HG02973 (cell line): ENCODE measurements at regions not wholly inside any gene's neighbourhood (a gene's known extent, or its start where the extent isn't known, plus 50 kb on each side); places are given as distances from the start of the nearest gene placed in this dataset.

Source experiments
- ATAC-seq: cut with Tn5 transposase; IDR thresholded peaks from one replicate; pipeline ENCODE4 v1.9.1; 2021; ENCODE audit warnings: moderate library complexity; ENCODE audit not compliant: unreplicated experiment

DNA sequence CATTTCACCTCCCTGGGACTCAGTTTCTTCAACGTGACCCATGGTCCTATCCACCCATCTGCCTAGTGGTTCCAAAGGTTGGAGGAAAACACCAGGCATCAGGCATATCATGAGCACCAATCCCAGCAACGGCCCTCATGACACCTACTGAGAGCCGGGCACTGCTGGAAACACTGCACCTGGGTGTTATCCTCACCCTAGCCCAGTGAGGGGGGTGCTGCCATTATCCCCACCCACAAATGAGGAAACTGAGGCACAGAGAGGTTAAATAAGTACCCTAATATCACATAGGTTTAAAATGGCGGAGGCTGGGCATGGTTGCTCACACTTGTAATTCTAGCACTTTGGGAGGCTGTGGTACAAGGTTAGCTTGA lies 206.9 kb downstream of the MATN1 start:
- no peak for ATAC-seq

DNA sequence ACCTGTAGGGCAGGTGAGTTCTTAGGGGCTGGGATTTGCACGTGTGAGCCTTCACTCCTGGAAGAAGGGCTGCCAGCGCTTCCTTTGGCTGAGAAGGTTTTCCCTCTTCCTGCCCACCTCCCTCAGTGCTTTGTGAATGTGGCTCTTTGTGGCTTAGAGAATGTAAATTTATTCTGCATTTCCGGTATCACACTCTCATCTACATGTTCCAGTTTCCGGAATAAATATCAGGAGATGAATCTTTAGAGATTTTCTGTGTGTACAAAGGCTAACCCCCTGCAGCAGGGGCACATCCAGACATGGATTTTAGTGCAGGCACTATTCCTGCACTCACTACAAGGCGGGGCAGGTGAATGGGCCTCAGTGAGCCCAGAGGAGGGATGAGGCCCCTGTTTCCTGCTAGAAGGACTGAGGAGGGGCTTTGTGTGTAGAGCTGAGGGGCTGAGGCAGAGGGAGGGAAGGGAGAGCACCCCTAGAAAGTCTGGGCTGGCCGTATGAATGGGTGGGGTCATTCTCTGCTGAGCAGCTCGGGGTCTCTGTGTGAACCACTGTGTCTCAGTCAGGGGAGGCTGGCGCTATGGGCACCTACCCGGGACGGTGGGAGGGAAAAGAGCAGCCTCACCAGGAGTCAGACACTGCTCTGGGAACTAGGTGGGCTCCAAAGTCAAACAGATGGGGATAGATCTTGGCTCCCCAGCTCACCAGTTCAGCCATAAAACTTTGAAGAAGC lies 207.5 kb downstream of the MATN1 start:
- no peak for ATAC-seq

DNA sequence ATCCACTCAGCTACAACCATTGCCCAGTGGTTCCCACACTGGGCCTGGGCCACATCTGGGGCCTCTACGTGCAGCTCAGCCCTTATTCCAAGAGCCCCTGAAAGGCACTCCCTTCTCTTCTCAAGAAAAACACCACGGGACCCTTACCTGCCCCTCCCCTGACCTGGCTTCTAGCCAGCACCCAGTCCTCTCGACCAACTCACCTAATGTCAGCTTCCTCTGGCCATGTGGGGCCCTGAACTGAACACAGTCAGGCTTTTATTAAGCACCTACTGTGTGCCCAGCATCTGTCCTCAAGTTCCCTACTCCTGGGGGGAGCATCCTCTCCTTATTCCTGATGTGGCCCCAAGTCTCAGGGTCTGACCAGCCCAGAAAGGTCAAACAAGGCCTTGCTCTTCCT lies 208.4 kb downstream of the MATN1 start:
- ATAC-seq: no peak

DNA sequence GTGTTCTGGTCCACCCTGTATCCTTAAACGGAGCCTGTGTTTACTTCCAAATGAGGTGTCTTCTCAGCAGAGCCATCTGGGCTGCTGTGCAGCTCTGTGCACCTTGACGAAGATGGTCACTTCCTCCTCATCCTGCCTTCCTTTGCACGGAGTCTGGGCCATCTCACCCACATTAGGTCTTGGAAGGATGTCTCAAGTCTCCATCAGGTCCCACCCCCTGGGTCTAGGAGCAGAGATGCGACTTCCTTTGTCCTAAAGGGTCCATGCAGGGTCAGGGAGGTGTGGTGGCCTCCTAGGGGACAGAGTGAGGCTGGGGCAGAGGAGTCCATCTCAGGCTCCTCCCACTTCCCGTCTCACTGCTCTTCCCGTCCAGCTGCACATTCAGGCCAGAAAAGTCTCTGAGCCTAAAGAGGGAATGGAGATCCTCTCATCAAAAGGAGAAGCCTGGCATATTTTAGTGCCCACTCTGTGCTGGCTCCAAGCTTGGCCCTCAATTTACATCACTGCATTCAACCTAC lies 209.2 kb downstream of the MATN1 start:
- ATAC-seq: no peak

DNA sequence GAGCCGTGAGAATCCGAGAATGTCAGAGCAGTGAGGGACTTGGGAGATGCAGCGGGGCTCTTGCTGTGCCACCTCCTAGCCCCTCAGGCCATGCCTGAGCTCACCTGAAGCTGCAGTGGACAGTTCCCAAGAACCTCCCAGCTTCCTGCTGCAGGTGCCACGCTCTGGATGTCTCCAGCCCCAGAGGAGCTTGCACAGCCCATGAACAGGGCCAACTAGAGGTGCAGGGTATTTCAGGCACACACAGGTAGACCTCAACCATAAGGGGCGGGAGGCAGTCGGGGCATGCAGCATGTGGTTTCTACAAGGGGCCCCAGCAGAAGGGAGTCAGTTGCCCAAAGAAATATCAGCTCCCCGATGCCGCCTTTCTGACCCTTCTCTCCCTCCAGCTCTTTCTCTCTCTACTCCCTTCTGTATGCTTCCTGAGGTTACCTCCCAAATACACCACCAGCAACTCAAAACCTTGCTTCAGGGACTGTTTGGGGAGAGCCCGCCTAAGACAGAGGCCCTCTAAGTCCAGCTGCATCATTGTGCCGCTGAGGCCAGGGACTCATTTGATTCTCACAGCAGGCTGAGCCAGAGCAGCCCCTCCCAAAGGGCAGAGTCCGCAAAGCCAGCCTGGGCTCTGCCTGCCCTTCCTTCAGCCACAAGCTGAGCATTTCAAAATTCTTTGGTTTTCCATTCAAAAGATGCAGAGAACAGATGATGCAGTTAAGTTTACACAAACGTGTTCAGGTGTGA lies 209.8 kb downstream of the MATN1 start:
- ATAC-seq: no peak

DNA sequence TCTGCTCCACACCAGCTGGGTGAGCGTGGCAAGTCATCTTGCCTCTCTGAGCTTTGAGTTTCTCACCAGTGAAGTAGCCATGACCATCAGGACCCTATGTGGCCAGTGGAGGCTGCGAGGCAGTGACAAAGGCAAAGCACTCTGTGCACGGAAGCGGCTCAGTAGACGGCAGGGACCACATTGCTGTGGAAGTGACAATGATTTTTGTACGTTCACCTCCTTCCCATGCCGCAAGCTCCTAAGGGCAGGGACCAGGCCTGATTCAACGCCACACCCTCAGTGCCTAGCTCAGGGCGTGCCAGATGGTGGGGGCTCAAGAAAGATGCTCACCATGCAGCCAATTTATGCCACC lies 210.5 kb downstream of the MATN1 start:
- no peak for ATAC-seq

DNA sequence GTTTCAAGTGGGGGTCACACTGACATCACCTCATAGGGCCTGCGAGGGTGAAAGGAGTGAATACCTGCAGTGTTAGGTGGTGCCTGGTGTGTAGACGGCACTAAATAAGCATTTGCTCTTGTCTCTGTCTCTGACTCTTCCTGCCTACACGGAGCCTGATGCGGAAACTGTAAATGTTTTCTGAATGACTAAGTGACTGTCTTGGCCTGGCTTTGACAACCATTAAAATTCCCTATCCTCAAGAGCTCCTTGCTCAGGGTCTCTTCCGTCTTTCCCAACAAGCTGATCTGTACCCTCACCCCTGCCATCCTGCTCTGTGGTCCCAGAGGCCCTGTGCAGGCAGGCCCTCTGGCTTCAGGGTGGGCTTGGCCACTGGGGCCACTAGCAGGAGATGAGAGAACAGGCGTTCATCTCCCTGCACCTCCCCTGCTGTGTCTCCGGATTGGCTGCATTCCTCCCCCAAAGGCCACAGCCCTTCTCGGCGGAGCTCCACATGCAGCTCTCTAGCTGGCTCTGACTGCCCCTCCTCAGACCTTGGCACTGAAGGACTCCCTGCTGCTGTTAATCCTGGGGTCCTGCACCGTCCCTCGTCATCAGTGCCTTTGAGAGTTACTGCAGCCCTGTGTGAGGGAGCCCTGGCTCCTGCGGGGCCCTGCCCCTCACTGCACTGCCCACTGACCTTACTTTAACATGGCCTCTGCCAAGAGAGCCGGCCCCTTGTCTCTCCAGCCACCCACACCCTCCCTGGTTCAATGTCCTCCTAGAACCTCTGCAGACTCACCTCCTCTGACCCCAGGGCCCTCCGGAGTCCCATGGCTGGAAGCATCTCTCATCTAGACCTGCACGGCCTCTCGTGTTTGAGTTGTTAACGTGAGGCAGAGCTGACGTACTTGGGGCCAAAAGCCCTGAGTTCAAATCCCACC lies 211.1 kb downstream of the MATN1 start:
- no peak for ATAC-seq

DNA sequence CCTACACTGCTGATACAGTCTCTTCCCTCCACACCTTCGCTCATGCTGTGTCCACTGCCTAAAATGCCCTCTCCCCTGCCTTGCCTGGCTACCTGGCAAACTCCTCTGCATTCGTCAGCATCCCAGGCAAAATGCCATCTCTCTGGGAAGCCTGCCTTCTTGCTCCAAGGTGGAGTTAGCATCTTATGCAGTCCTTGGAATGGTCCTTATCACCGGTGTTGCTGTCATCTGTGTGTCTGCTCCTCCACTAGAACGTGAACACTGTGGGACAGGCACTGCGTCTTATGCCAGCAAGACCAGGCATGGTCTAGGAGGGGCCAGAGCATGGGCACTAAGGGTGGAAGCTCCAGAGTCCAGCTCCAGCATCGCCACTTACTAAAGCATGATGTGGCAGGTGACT lies 211.8 kb downstream of the MATN1 start:
- ATAC-seq: no peak

DNA sequence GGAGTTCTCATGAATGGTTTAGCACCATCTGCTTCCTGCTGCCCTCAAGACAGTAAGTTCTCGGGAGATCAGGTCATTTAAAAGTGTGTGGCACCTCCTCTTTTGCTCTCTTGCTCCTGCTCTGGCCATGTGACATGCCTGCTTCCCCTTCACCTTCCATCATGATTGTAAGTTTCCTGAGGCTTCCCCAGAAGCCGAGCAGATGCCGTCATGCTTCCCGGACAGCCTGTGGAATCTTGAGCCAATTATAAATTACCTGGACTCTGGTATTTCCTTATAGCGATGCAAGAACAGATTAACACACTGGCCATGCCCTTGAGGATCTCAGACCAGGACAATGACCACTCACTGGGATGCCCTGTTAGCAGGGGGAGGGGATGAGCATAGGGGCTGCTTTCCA lies 212.3 kb downstream of the MATN1 start:
- ATAC-seq: no peak

DNA sequence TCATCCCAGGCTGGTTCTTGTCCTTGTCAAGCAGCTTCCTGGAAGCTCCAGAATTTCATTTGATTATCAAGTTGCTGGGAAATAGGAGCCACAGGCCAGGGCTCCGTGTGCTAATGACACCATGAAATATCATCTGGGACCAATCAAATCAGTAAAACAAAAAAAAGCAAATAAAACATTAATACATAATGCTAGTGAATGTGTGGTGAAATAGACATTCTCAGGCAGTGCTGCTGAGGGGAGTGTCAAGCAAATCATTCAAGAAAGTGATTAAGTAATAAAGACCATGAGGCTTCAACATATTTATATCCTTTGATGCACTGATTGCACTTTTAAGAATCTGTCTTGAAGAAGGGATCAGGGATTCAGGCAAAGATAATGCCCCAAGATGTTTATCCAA lies 213.7 kb downstream of the MATN1 start:
- no peak for ATAC-seq

DNA sequence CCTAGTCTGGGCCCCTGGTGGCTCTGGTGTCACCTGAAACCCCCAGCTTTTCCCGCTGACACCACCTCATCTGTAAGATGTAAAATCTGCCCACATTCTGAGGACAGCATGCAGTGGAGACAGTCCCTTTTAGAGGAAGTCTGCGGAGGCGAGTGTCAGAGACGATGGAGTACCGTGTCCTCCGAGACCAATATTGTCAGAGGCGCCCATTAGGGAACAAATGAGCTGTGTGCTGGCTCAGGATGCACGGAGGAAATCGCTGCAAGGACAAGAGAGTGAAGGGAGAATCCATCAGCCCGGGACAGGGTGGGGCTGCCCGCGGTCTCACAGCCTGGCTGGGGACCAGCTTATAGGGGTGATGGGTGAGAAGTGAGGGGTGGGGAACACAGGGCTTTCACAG lies 214.8 kb downstream of the MATN1 start:
- ATAC-seq: no peak

DNA sequence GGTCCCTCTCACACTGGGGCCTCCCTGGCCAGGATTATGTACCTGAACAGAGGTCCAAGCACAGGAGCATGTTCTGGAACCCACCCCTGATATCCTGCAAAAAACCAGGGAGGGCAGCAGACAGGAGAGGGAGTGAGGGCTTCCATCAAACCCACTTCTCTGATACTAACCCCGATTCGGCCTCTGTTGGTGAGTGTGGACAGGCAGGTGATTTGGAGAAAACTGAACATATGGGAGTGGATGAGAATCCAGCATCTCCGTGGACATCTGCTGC lies 215.3 kb downstream of the MATN1 start:
- ATAC-seq: no peak

DNA sequence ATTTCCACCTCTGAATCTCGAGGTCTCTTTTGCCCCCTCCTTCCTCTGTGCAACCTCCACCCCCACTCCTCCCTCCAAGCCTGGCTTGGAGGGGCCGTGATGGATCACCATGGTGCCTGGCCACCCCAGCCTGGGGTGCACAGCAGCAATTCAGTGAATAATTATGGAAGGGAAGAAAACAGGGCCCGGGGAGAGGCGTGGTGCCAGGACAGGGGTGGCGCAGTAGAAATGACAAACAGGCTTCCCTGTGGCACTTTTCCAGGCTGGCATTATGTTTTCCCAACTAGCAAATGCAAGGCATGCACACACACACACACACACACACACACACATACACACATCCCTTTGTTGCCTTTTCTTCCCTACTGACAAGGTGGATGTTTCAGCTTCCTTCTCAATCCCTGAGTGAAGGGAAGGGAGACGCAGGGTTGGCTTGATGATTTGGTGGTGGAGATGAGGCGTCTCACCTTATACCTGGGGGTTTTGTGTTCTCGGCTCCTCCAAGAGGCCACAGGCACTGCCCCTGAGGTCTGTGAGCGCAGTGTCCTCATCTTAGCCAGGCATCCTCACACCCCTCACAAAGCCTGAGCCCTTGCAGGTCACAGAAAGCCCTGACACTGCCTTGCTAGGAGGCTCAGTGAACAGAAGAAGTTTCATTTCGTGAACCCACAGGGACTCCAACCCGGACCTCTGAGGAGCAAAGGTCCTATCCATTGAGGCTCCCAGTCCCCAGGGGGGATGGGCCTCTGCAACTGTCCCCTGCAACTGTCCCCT lies 215.8 kb downstream of the MATN1 start:
- ATAC-seq: no peak

DNA sequence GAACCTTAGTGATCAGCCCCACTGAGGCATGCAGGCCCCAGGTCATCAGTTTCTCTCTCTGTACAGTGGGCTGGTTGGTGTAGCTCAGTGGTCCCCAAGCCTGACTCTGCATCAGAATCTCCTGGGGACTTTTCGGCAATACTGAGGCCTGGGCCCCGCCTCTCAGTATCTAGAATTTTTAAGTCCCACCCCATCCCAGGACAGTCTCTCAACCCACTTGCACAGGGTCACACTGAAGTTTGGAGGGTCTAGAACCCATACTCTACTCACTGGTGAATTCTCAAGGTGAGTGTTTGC lies 216.4 kb downstream of the MATN1 start:
- ATAC-seq: no peak

DNA sequence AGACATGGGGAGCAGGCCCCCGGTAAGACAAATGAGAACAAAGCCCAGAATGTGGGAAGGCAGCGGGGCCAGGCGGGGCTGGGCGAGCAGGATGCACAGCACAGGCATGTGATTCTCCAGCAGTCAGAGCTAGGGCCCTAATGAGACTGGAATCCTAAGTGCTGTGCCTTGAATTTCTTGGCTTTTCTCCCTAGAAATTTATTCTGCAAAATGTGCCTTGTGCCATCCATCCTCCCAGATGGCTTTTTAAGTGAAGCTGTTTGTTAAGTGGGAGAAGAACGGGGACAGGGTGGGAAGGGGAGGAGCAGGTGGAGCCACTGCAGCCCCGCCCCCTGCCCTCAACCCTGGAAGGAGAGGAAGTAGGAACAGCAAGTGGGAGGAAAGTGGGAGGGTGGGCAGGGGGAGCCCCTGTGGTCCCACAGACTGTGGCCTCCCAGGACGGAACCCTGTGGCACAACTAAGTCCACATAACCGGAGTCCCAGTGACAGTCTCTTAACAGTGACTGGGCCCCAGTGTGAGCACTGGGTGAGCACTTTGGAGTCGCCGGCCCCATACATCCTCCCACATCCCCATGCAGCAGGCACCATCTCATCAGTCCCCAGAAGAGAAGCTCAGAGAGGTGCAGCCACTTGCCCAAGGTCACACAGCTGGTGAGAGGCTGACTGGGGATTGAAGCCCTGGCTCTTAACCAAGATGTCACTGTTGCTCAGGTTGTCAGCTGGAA lies 216.9 kb downstream of the MATN1 start:
- ATAC-seq: no peak

DNA sequence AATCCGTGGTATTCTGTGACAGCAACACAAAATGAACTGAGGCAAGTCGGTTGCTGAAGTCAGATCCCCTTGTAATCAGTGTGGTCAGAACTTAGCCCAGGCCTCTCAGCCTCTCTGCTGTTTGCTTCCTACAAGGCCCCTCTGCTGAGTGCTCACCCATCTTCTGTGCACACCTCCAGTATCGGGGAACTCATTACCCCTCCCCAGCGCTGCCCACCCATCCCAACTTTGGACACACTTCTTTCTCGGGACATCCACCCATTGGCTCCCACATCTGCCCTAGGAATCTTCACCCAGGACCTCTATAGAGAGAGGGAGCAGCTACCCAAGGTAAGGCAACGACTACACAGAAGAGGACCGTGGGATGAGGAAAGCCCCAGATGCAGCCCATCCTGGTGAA lies 217.5 kb downstream of the MATN1 start:
- no peak for ATAC-seq

DNA sequence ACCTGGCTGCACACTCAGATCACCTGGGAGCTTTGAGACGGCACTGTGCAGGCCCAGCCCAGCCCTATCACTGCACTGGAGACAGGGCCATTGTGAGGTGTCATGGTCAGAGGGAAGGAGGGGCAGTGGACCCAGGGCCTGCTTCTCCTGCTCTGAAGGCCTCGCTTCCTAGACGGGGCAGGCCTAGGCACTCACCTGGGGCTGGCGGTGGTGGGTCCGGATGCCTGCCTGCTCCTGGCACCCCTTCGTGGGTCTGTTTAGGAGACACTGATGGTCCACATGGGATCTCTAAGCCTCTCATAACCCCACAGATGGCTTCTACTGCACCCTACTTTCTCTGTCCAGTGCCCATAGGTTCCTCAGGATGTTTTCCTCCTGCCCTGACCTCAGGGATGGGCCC lies 230.9 kb downstream of the MATN1 start:
- ATAC-seq: no peak

DNA sequence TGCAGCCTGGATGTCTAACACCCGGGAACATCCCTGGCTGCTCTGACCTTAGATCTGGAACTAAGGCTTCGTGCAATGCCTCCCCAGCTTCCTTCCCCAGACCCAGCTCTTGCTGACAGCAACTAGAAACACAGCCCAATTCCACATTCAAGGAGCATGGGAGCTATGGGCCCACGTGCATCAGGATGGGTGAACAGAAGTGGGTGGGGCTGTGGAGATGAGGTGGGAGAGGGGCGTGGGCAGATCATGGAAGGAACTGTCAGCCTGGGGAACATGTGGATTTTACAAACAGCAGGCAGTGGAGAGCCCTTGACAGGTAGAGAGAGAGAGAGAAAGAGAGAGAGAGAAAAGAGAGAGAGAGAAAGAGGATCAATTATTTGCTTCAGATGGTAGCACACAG lies 231.6 kb downstream of the MATN1 start:
- ATAC-seq: no peak

DNA sequence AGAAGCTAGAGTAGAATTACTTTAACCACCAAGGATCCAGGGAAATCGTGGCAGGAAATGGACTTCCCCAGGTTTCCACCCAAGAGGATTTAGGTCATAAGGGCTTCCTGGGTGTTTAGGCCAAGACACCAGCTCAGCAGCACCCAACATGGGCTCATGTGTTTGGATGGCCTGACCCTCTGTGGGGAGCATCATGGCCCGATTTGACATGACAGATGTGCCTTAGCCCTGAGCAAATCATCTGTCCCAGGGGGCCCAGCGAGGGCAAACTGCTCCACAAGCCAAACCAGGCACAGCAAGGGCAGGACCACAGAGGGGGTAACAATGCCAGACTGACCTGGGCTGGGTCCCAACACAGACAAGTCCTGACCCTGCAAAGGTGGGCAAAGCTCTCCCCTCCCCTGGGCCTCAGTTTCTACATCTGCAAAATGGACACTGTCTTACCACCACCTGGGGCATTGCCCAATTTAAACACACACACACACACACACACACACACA lies 232.8 kb downstream of the MATN1 start:
- no peak for ATAC-seq

DNA sequence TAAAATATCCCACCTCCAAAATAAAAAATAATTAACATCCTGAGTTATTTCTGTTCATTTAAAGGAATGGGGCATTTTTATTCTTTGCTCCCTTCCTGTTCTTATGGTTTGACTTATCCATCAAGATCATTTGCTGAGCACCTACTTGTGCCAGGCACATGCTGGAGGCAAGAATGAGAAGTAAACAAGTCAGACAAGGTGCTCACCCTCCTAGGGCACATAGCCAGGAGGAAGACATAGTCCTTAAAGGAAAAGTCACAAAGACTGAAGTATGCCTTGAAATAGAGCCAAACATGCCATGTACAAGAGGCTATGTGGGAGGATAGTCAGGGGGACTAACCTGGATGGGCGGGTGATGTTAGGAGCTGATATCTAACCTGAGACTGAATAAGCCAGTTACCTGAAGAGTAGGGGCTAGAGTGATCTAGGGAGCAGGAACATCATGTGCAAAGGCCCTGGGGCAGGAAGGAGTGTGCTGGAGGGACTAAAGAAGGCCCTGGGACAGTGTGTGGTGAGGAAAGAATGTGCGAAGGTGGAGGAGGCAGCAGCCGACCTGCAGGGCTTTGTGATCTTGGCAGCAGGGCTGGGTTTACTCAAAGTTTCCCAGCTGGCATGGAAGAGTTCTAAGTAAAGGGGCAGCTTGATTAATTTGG lies 233.5 kb downstream of the MATN1 start:
- ATAC-seq: no peak
